Breast epithelium (tissue), 4 donors: ENCODE measurements at regions not wholly inside any gene's neighbourhood (a gene's known extent, or its start where the extent isn't known, plus 50 kb on each side); places are given as distances from the start of the nearest gene placed in this dataset.

ENCODE experiments used
- DNase-seq, 2 donors: peaks; one replicate each; pipeline ENCODE4 v3.0.0-alpha.2; 2019; ENCODE audit warnings: low spot score in 2 of 2
- H3K27ac ChIP-seq, 2 donors: fragments of 200-600 bp; sonication (generic) in 1 of 2; one replicate each; pipeline ENCODE4 v1.5.1; 2016 to 2019; ENCODE audit warnings: mild to moderate bottlenecking in 1 of 2
- H3K27me3 ChIP-seq, 2 donors: fragments of 200-600 bp; sonication (generic) in 1 of 2; one replicate each; pipeline versions ENCODE4 v1.5.1 to v1.6.0; 2017 to 2019; ENCODE audit warnings: control low read depth in 1 of 2, mild to moderate bottlenecking in 1 of 2
- H3K36me3 ChIP-seq: fragments of 200-600 bp; one replicate; pipeline ENCODE4 v1.5.1; 2019
- H3K4me1 ChIP-seq, 2 donors: fragments of 200-600 bp; sonication (generic); one replicate each; pipeline ENCODE4 v1.5.1; 2016 to 2019; ENCODE audit warnings: control low read depth in 1 of 2
- H3K4me3 ChIP-seq, 3 donors: fragments of 200-600 bp; sonication (generic); 1 replicate in 2 of 3; 2 replicates in 1 of 3; pipeline ENCODE4 v1.5.1; 2016 to 2019; ENCODE audit warnings: mild to moderate bottlenecking in 3 of 3, moderate library complexity in 2 of 3
- H3K9me3 ChIP-seq, 2 donors: fragments of 200-600 bp; sonication (generic) in 1 of 2; one replicate each; pipeline ENCODE4 v1.5.1; 2016 to 2019; ENCODE audit warnings: control low read depth in 1 of 2
- CTCF ChIP-seq, 3 donors: fragments of 450-650 bp; IDR thresholded peaks; one replicate each; pipeline ENCODE4 v1.5.1; 2016 to 2017; ENCODE audit warnings: antibody characterized with exemption in 3 of 3, mild to moderate bottlenecking in 3 of 3, moderate library complexity in 3 of 3
- POLR2A ChIP-seq: fragments of 450-650 bp; IDR thresholded peaks from one replicate; pipeline ENCODE4 v1.6.1; 2016; ENCODE audit warnings: antibody characterized with exemption, mild to moderate bottlenecking, moderate library complexity
- POLR2AphosphoS5 ChIP-seq, 3 donors: sonication (generic); formaldehyde crosslinking; IDR thresholded peaks; one replicate each; pipeline ENCODE4 v1.6.1; 2017; ENCODE audit warnings: antibody characterized with exemption in 3 of 3
- intact Hi-C: fragments of 100-400 bp; cut with DNase I; formaldehyde crosslinking; loops from one replicate; pipeline ENCODE4 v1.15.1; 2023; ENCODE audit warnings: low total_unique reads

DNA sequence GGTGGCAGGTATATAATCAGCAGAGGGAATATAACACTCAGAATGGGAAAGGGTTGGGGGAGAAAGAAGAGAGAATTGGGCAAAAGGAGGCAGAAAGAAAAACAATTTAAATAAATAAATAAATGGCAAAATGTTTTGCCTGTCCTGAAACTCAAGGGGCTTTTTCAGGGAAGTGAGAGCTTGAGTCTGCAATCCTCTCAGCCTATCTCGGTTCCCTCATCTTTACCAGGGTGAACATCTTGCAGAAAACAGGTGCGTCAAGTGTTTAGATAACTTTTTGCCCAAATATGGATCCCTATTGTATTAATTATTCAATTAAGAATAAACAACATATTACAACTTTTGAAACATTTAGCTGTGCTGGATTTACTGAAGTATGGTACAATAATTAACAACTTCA lies 343.0 kb upstream of the EDIL3 start:
- Histone ChIP-seq H3K9me3 (no peaks in the 10 kb centered on the region), H3K36me3 (no peaks in the 10 kb centered on the region), H3K4me1 (no peaks in the 10 kb centered on the region), H3K27ac (no peak overlapping the region), H3K4me3 (no peak overlapping the region), H3K27me3 (no peaks in the 10 kb centered on the region)
- intact Hi-C loops: no loop called here
- no peak for DNase-seq
- TF ChIP-seq CTCF (IDR thresholded peaks at IDR 0.05) (no peak), POLR2AphosphoS5 (IDR thresholded peaks at IDR 0.05) (no peak), POLR2A (no peak)

DNA sequence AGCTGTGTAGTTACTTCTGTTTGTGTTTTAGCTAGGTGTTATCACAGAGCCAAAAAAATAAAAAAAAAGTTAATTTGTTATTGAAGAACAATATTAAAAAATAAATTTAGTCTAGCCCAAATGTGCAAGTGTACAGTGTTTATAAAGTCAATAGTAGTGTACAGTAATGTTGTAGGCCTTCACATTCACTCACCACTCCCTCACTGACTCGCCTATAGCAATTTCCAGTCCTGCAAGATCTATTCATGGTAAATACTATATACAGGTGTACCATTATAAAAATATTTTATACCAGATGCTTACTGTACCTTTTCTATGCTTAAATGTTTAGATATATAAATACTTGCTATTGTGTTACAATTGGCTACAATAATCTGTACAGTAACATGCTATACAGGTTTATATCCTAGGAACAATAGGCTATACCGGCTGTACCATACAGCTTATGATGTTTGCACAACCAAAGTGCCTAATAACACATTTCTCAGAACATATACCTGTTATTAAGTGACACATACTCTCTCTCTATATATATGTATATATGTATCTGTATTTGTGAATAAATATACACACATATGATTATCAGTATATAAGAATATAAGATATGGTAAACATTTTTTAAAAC lies 341.4 kb upstream of the EDIL3 start:
- DNase-seq: no peak
- intact Hi-C loops: no loop called here
- no peak for TF ChIP-seq CTCF (IDR thresholded peaks at IDR 0.05)
- TF ChIP-seq POLR2AphosphoS5 (IDR thresholded peaks at IDR 0.05): no peak
- no peak for TF ChIP-seq POLR2A
- Histone ChIP-seq H3K4me1 (no peaks in the 10 kb centered on the region), H3K9me3 (no peaks in the 10 kb centered on the region), H3K27me3 (no peaks in the 10 kb centered on the region), H3K27ac (no peak overlapping the region), H3K4me3 (no peak overlapping the region), H3K36me3 (no peaks in the 10 kb centered on the region)

- DNase-seq: no peak
- intact Hi-C loops: no loop called here
- no peaks in the 10 kb centered on the region for H3K9me3 ChIP-seq
- TF ChIP-seq POLR2AphosphoS5 (IDR thresholded peaks at IDR 0.05): no peak
- no peak for TF ChIP-seq CTCF (IDR thresholded peaks at IDR 0.05)
- TF ChIP-seq POLR2A: no peak
- no peaks in the 10 kb centered on the region for H3K36me3 ChIP-seq
- no peak overlapping the region for H3K27ac ChIP-seq
- no peak overlapping the region for H3K4me3 ChIP-seq
- H3K4me1 ChIP-seq: no peaks in the 10 kb centered on the region
- no peaks in the 10 kb centered on the region for H3K27me3 ChIP-seq
Measured at GRCh38 chr5:84724683-84725082, 340.0 kb upstream of the EDIL3 start.

GRCh38 chr5:84724181-84724580 lies 339.5 kb upstream of the EDIL3 start:
- H3K27ac ChIP-seq: no peak overlapping the region
- TF ChIP-seq POLR2A (no peak), CTCF (IDR thresholded peaks at IDR 0.05) (no peak), POLR2AphosphoS5 (IDR thresholded peaks at IDR 0.05) (no peak)
- intact Hi-C loops: no loop called here
- H3K9me3 ChIP-seq: no peaks in the 10 kb centered on the region
- no peak overlapping the region for H3K4me3 ChIP-seq
- H3K36me3 ChIP-seq: no peaks in the 10 kb centered on the region
- no peaks in the 10 kb centered on the region for H3K4me1 ChIP-seq
- no peaks in the 10 kb centered on the region for H3K27me3 ChIP-seq
- DNase-seq: no peak

- no peak overlapping the region for H3K4me3 ChIP-seq
- H3K4me1 ChIP-seq: no peaks in the 10 kb centered on the region
- H3K36me3 ChIP-seq: no peaks in the 10 kb centered on the region
- H3K27me3 ChIP-seq: no peaks in the 10 kb centered on the region
- H3K9me3 ChIP-seq: no peaks in the 10 kb centered on the region
- H3K27ac ChIP-seq: no peak overlapping the region
- DNase-seq: no peak
- intact Hi-C loops: no loop called here
- TF ChIP-seq POLR2AphosphoS5 (IDR thresholded peaks at IDR 0.05) (no peak), POLR2A (no peak), CTCF (IDR thresholded peaks at IDR 0.05) (no peak)
Measured at GRCh38 chr5:84718377-84718776, 333.7 kb upstream of the EDIL3 start.
